Right kidney (tissue), 1 donor: ENCODE measurements at regions not wholly inside any gene's neighbourhood (a gene's known extent, or its start where the extent isn't known, plus 50 kb on each side); places are given as distances from the start of the nearest gene placed in this dataset.
"Not testable (repeated sequence)": the region's sequence is repeated elsewhere in the genome, so short reads cannot be mapped to it uniquely, and the experiment has no call there.

Experiments used
- DNase-seq: peaks from one replicate; pipeline ENCODE4 v3.0.0-alpha.2; 2016

DNA sequence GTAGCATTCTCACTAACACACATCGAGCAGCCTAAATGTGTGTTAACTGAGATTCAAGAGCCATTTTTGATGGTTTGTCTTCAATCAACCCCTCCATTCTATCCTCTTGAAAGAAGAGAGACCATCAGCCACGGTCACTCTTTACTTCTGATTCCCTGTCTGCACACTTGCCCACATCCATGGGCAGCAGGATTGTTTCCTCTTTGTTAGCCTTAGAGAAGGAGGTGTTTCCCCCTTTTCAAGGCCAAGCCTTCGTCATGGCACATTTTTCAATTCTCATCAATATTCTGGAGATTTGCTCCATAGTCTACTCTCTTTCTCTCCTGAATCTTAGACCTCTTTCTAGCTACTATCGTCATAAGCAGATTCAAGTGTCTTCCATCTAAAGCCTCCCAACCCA is 522.4 kb upstream of the NAALADL2 start:
- DNase-seq: no peak

DNA sequence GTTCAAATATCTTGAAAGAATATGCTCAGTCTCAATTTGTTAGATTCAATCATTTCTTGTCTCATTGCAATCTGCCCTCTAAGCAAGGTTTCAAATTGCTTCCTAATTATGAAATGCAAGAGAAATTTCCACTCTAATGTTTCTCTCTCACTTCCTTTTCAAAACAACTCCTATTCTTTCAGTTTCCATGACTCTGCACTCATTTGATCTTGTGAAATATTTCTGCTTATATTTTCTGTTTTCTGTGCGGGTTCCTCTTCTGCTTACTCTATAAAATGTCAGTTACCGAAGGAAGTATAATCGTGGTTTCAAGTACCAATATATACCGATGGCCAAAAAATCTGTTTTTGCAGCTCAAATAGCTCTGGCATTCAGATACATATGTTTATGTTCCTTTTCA is 521.9 kb upstream of the NAALADL2 start:
- no peak for DNase-seq

DNA sequence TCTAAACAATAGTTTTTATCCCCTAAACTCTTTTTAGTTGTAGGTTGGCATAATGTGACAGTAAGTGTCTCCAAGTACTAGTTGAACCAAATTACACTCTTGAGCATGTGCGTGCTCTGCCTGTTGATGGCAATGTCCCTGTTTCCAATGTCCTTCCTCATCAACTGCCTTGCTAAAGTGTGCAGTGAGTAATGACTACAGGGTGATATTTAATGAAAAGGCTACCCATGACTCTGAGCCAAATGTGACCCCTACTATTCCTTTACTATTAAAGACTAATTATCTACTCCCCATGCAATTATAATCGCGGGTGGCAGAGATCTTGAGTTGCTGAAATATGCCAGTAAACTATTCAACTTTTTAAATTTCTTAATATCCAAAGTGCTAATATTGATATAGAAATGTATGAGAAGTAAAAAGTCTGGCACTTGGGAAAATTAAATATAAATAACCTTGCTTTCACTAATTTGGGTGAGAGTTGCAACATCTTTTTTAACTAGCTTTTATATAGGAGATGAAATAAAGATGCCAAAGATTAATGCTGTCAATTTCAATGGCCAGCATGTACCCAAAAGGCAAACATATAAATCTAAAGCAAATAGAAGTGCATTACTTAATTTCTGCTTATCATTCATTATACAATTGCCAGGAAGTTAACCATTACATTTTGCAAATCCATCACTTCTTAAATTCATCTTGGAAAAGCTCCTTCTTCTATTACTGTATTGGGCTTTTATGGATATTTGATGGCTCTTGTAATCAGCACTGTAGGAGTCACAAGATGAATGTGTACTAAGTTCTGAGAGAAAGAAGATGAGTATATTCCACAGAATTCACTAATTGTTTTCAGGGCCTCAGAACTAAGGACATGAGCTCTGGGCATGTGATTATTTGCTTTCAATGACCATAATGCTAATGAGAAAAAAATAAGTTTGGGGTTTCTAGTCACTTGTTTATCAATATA is 518.2 kb upstream of the NAALADL2 start:
- DNase-seq: no peak

DNA sequence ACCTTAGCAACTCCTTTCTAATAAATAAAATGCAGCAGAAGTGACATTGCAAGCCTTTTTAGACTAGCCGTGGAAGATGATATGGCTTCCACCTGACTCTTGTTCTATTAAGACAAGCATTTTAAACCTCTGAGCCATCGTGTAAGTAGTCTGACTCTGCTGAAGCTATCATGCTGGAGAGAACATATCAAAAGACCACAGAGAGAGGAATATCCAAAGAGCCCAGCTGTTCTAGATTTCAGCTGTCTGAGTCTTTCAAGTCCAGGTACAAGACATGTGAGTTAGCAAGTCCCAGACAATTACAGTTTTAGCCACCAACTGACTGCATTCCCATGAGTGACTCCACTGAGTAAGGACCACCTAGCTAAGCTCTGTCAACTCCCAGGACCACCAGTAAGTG is 517.0 kb upstream of the NAALADL2 start:
- no peak for DNase-seq

DNA sequence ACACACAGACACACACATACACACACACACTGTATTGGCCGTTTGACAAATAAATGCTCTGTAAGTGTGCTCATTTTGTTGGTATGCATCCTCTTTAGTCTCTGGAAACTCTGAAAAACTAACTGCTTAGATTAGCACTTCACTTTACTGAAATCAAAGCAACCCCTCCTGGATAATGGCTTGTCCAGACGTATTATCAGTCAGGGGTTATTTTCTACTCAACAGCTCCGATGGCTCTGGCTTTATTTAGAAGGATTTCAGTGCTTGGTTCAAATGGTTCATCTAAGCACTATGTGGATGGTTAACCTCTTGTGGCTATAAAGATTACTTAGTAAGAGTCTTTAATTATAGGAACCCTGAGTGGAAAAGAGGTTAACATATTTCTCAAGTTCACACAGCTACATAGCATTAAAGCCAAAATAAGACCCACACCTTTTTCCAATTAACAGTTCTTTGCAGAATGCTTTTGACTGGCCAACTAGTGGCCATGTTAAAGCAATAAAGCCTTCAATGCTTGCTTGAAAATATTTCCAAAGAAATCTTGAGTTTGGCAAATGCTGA is 516.1 kb upstream of the NAALADL2 start:
- DNase-seq: no peak

DNA sequence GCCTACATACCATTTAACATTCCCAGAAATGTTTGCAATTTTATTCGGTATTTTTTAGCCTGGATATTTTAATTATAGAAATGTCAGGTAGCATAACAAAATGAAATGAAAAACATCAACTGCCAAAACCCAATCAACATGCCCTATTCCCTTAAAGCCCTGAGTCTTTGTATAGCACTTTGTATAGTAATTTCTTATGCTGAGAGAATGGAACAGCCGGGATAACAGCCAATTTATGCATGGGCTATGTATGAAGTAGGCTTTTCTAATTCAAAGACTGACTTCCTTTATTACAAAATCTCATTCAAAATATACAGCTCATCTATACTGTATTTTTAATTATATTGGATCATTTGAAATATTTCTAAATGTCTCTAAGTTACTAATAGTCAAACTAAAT is 513.0 kb upstream of the NAALADL2 start:
- DNase-seq: no peak

DNA sequence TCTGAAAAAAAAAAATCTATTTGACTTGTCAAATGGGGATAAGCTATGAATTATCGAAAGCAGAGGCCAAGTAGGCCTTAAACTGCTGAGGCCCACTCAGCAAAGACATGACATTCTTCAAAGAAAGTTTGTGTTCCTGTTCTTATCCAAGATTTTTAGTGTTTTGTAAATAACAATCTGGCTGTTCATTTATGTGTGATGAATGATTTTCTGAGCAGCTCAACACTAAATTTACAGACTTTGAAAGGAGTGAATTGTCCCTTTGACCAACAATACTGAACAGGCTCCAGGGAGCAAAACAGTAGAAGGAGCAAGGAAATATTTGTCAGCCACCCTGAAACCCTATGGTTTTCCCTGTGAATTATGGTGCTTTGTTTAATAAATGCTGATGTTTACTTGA is 512.6 kb upstream of the NAALADL2 start:
- DNase-seq: no peak

DNA sequence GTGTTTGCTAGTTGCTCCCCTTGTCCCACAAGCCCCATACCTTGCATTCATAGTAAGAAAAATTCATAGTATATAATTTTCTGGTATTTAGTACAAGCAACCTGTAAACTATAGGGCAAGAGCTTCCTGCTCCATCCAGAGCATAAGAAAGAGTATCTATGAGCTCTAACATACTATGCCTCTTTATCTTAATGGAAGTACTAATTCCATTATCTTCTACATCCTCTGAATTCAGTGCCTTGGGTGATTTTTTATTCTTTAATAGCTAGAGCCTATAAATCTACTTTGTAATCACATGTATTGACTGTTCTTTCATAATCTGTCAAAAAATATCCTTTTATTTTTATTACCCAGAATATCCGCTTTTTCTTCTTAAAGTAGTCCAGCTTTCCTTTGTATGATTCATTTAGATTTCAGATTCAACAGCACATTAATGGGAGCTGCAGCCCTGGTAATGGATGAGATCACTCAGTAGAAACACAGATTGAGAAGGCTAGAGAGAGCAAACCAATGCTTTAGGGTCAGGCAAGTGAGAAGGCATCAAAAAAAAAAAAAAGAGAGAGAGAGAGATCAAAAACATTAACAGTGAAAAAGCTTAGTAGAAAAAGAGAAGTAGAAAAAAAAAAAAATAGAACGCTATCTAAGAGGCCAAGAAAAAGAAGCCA is 511.5 kb upstream of the NAALADL2 start:
- no peak for DNase-seq

DNA sequence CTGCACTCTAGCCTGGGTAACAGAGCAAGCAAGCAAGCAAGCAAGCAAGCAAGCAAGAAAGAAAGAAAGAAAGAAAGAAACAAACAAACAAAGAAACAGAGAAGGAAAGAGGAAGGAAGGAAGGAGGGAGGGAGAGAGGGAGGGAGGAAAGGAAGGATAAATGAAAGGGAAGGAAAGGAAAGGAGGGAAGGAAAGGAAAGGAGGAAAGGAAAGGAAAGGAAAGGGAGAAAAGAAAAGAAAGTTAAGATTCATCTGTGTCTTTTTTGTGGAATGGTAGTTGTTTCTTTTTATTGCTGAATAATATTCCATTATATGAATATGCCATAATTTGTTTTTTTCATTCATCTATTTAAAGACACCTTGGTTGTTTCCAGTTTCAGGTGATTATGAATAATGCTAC is 506.9 kb upstream of the NAALADL2 start:
- no peak for DNase-seq

DNA sequence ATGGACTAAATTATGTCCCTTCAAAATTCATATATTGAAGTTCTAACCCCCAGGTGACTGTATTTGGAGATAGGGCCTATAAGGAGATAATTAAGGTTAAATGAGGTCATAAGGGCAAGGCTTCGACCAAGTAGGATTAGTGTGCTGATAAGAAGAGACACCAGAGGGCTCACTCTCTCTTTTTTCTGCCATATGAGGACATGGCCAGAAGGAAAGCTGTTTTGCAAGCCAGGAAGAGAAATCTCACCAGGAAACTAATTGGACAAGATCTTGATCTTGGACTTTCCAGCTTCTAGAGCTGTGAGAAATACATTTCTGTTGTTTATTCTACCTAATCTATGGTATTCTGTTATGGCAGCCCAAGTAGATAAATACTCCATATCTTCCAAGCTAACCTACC is 503.6 kb upstream of the NAALADL2 start:
- DNase-seq: no peak

DNA sequence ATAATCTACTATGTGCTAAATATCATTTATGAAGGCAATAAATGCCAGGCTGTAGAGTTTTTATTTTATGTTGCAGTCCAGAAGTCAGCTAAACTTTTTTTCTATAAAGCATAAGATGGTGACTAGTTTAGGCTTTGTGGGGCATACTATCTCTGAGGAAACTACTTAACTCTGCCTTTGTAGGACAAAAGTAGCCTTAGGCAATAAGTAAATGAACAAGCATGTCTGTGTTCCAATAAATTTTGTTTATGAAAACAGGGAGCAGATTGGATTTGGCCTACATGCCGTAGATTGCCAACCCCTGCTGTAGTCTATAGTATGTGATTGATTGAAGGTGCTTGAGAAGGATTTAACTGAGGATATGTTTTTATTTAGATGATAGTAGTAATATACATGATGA is 502.5 kb upstream of the NAALADL2 start:
- no peak for DNase-seq

DNA sequence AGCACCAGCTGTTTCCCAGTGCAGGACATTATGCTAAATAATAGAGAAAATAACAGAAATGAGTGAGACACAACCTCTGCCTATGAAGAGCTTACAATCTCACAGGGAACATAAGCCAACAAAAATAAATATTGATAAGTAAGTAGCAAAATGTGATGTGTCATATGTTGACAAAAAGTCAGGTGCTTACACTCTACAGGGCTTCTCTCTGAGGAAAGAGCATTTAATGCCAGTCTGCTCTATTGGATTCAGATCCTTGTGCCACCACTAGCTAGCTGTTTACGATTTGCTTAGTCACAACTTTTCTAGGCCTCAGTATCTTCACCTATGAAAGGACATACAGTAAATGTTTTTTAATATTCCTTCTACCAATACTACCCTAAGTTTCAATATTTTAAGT is 500.9 kb upstream of the NAALADL2 start:
- no peak for DNase-seq

DNA sequence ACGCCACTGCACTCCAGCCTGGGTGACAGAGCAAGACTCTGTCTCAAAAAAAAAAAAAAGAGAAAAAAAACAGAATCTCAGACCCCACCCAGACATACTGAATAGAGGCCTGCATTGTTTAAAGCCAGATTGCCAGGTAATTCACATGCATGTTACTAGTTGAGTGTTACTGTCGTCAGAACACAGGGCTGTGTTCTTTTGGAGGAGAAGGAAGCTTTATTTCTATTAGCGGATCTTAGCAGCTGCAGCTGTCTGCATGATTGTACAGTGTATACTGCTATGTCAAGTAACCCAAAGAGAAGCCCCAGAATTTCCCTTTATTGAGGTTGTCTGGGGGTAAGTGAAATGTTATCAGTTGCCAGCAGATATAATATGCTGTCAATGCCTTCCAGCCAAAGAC is 496.6 kb upstream of the NAALADL2 start:
- DNase-seq: no peak

DNA sequence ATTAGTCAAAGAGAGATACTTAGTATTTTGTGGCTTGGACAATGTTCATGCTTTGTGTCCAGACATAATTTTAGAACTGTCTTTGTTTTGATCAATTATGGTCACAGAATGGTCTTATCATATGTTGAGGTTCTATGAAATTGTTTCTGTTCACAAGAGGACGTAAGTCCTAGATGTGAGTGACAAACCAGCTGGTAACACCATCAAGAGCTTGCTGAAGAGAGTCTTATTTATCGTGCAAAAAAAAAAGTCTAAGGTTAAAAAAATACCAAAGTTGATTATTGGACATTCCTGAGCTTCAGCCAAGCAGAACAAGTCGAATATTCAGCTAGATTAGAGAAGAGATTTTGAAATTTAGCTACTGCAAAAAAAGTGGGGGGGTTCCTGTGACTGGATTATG is 495.9 kb upstream of the NAALADL2 start:
- no peak for DNase-seq

DNA sequence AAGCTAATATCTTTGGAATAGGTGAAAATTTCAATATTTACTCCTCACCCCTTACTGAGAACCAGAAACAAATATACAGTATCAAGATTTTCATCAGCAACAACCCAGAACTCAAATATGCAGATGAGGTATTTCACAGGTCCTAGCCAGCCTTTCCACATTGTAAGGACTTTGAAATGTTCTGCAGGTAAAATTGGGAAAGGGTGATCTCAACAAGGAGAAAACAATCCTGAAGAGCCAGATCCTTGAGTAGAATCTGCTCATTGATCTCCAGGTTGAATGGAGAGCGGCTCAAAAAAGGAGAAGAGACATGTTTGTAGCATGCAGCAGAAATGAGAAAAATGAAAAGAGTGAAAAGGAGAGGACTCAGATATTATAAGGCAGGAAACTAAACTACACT is 493.3 kb upstream of the NAALADL2 start:
- no peak for DNase-seq

DNA sequence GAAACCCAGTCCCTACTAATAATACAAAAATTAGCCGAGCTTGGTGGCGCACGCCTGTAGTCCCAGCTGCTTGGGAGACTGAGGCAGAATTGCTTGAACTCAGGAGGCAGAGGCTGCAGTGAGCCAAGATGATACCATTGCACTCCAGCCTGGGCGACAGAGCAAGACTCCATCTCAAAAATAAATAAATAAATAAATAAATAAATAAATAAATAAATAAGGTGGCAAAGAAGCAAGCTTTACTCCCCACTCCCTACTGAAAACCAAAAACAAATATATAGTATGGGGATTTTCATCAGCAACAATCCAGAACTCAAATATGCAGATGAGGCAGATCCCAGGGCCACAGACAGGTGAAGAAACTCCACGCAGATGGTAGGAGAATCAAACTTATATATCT is 492.2 kb upstream of the NAALADL2 start:
- DNase-seq: not testable (repeated sequence)

DNA sequence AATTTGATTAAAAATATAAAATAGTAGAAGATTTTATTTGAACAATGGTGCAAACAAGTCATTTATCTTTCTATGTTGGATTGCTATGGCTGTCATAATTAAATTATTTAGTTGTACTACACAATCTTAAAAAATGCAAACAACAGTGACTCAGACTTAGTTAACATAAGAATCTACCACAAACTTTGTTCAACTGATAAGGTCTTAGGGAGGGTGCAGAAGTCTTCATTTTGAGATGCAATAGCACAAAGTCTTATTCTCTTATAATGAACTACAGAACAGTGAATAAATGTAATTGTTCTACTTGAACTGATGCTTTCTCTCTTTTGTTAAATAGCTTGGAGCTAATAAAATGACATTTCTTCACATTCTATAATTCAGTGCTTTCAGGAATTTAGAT is 482.8 kb upstream of the NAALADL2 start:
- no peak for DNase-seq

DNA sequence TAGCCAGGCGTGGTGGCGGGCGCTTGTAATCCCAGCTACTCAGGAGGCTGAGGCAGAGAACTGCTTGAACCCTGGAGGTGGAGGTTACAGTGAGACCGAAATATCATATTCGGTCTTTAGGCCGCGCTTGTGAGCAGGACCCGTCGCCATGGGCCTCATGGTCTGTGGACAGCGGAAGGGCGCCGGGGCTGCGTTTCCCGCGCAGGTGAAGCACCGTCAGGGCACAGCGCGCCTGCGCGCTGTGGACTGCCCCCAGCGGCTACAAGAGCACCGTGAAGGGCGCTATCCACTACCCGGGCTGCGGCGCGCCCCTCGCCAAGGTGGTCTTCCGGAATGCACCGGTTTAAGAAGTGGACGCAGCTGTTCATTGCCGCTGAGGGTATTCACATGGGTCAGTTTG is 482.0 kb upstream of the NAALADL2 start:
- DNase-seq: no peak

DNA sequence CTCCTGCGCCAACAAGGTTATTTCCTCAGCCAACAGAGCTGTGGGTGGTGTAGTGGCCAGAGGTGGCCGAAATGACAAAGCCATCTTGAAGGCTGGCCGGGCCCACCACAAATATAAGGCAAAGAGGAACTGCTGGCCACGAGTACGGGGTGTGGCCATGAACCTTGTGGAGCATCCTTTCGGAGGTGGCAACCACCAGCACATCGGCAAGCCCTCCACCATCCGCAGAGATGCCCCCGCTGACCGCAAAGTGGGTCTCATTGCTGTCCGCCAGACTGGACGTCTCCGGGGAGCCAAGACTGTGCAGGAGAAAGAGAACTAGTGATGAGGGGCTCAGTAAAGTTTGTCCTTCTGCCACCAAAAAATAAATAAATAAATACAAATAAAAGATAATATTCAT is 481.4 kb upstream of the NAALADL2 start:
- no peak for DNase-seq

DNA sequence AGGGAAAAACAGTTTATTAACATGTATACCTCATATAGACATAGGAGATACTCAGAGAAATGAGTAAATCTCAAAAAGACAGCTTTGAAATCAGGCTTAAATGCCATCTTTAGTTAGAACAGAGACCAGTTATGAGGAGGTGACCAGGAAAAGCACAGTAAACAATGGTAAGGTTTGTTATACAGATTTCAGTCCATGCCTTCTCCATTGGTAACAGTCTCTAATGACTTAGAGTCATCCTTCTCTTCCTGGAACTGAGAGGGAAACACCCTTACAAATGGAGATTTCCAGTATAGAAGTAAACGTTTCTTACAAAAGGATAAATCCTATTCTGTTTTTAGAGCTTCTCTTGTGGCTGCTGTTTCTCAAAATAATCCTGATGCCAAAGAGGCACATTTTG is 476.3 kb upstream of the NAALADL2 start:
- no peak for DNase-seq

DNA sequence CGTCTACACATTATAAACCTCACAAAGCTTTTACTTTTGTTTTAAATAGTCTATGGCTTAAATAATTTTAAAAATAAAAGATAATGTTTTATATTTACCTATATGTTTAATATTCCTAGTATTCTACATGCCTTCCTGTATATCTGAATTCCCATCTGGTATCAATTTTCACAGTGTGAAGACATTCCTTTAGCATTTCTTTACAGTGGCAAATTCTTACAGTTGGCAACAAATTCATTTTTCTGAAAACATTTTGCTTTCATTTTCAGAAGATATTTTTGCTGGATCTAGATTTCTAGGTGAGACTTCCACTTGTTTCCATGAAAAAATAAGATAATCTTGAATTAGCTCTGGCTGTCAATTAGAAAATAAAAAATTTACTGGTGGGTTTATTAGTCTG is 471.4 kb upstream of the NAALADL2 start:
- DNase-seq: no peak

DNA sequence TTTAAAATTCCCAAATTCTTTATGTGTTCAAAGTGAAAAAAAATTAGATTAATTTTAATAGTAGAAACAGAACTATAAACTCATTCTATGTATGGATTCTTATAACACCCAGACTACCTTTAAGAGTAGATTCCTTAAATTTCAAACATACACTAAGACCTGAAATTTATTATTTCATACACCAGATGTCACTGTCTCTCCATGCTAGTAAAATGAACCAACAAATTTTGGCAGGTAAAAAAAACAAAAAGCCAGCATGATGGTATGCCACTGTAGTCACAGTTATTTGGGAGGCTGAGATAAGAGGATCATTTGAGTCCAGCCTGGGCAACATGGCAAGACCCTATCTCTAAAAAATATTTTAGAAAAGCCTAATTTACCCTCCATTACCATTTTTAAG is 461.3 kb upstream of the NAALADL2 start:
- DNase-seq: no peak

DNA sequence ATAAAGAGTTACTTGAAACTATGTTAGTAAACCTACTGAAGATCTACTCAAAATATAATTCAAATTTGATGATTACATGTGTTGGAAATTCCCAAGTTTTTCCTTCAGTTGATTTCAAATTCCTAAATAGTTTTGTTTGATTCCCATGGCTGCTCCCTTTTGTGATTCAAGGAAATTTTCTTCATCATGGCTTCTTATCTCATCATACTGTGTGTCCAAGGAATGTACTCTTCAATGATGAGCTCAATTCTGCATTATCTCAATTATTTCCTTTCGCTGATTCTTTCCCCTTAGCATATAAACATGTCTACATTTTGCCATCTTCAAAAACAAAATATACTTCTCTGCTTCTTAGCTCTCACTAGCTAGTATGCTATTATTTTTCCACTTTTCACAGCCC is 460.4 kb upstream of the NAALADL2 start:
- no peak for DNase-seq

DNA sequence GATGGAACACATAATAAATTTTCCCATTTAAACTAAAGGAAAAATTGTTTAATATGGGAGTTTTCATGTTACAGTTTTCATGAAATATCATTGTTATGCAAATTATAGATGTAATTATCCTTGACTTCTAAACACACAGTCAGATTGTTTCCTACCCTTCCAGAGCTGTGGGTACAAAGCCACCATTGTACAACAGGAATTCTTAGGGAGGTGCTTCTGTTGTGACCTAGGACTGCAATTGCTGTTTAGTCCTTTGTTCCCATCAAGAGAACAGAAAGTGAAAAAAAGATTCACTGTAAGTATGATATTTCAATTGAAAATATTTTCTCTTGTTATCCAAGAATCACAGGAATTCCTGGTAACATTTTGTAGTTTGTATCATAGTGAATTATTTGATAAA is 455.3 kb upstream of the NAALADL2 start:
- no peak for DNase-seq
